Adipocyte (in vitro differentiated cells): ENCODE measurements at regions not wholly inside any gene's neighbourhood (a gene's known extent, or its start where the extent isn't known, plus 50 kb on each side); places are given as distances from the start of the nearest gene placed in this dataset.
A peak's percentile ranks its signal among the peaks of the same experiment; 100 is the strongest.
"Not testable (repeated sequence)": the region's sequence is repeated elsewhere in the genome, so short reads cannot be mapped to it uniquely, and the experiment has no call there.

Experiments used
- DNase-seq: peaks from one replicate; pipeline ENCODE4 v3.0.0-alpha.2; 2015; ENCODE audit warnings: low read depth
- H3K27me3 ChIP-seq: replicated peaks from 2 replicates; pipeline ENCODE4 v1.7.0; 2013; ENCODE audit warnings: mild to moderate bottlenecking, low read length, moderate library complexity; ENCODE audit not compliant: control insufficient read depth, insufficient read depth
- H3K36me3 ChIP-seq: 2 replicates; pipeline ENCODE4 v1.7.0; 2013; ENCODE audit warnings: low read length, mild to moderate bottlenecking, moderate library complexity; ENCODE audit not compliant: control insufficient read depth, insufficient read depth, severe bottlenecking
- H3K4me1 ChIP-seq: 2 replicates; pipeline ENCODE4 v1.7.0; 2013; ENCODE audit warnings: mild to moderate bottlenecking, low read length, moderate library complexity; ENCODE audit not compliant: control insufficient read depth, insufficient read depth
- H3K4me3 ChIP-seq: 2 replicates; pipeline ENCODE4 v1.7.0; 2013; ENCODE audit warnings: mild to moderate bottlenecking, low read length, moderate library complexity
- H3K9ac ChIP-seq: 2 replicates; pipeline ENCODE4 v1.7.0; 2013; ENCODE audit warnings: mild to moderate bottlenecking, low read length, moderate library complexity
- H3K9me3 ChIP-seq: 2 replicates; pipeline ENCODE4 v1.7.0; 2013; ENCODE audit warnings: mild to moderate bottlenecking, low read length, moderate library complexity; ENCODE audit not compliant: control insufficient read depth

- peak; percentile 59 for DNase-seq
- Histone ChIP-seq H3K9me3 (no peaks in the 10 kb centered on the region), H3K9ac (no peak overlapping the region), H3K4me1 (peaks cover 49% of the 10 kb centered on the region), H3K4me3 (no peak overlapping the region), H3K36me3 (no peaks in the 10 kb centered on the region), H3K27me3 (no peaks in the 10 kb centered on the region)
Measured at GRCh38 chr5:164235300-164235891, 730.0 kb downstream of the MAT2B start.

- H3K9ac ChIP-seq = no peak overlapping the region
- DNase-seq = peak; percentile 32
- H3K36me3 ChIP-seq = no peaks in the 10 kb centered on the region
- peaks cover 49% of the 10 kb centered on the region for H3K4me1 ChIP-seq
- H3K27me3 ChIP-seq = no peaks in the 10 kb centered on the region
- H3K4me3 ChIP-seq = no peak overlapping the region
- no peaks in the 10 kb centered on the region for H3K9me3 ChIP-seq
Measured at GRCh38 chr5:164237486-164237885, 732.1 kb downstream of the MAT2B start.

GRCh38 chr5:164251781-164252180 is 746.4 kb downstream of the MAT2B start:
- not testable (repeated sequence) for H3K9me3 ChIP-seq, H3K4me3 ChIP-seq, H3K4me1 ChIP-seq, H3K36me3 ChIP-seq, DNase-seq, H3K27me3 ChIP-seq, H3K9ac ChIP-seq

DNA sequence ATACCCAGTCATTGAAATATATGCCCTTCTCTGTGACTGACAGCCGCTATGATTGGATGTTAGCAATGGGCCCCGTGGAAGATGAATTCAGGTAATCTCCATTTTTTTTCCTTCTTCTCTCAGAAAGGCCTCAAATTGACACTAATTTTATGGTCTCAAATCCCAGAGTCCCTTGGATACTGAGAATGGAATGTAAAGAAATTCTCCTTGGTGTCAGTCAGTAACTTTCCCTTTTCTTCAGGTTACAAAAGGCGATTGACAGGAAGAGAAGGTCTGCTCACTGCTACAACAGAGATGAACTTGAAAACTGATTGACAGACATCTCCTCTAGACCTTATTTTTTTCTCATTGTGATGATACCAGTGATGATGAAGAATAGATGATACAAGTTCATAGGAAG is 748.3 kb downstream of the MAT2B start:
- H3K4me3 ChIP-seq = no peak overlapping the region
- no peaks in the 10 kb centered on the region for H3K27me3 ChIP-seq
- H3K9me3 ChIP-seq = no peaks in the 10 kb centered on the region
- no peak for DNase-seq
- H3K36me3 ChIP-seq = no peaks in the 10 kb centered on the region
- no peak overlapping the region for H3K9ac ChIP-seq
- H3K4me1 ChIP-seq = no peaks in the 10 kb centered on the region

DNA sequence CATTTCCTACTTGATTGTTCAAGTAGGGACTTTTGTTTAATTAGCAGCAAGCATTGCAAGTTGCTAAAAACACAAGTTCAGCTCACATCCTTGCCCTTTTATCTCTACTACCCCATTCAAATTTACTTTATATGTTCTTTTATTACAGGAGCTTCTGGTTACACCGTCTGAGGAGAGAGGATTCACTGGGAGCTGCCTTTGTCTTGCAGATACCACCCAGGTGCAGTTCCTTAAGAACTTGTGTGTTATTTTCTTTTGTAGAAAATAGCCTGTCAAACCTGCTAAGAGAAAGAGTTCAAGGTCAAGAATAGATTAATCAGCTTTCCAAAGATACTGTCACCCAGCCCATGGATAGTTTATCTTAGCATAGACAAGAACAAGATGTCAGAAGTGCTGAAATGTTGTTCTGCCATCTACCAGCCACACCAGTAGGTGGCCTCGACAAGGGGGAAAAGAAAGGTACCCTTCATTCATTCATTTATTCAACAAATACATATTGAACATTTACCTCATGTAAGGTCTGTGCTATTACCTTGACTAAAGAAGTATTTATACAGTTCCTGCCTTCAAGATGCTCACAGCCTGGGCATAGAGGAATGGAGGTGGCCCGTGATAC is 750.3 kb downstream of the MAT2B start:
- H3K27me3 ChIP-seq = no peaks in the 10 kb centered on the region
- no peak for DNase-seq

DNA sequence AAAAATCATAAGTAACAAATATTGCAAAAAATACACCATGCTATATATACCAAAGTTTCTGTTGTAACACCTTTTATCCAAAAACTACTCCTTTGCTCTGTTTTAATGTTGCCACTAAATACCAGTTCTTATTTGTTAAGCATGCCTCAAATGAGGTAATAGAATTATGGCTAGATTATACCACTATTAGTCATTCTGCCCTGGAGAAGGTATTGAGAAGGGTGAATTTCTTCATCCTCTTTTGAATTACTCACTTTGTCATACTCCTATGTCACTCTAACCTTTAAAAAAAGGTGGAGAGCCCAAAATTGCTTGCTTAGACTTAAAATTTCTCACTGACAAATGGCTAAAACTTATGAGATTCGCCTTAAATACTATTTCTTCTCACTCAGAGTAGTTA is 750.9 kb downstream of the MAT2B start:
- H3K9ac ChIP-seq = no peak overlapping the region
- no peak overlapping the region for H3K4me3 ChIP-seq

More for the DNA sequence above, 750.3 kb downstream of the MAT2B start:
- H3K9me3 ChIP-seq = no peaks in the 10 kb centered on the region
- no peaks in the 10 kb centered on the region for H3K4me1 ChIP-seq
- no peak overlapping the region for H3K9ac ChIP-seq
- H3K36me3 ChIP-seq = no peaks in the 10 kb centered on the region
- H3K4me3 ChIP-seq = no peak overlapping the region

DNA sequence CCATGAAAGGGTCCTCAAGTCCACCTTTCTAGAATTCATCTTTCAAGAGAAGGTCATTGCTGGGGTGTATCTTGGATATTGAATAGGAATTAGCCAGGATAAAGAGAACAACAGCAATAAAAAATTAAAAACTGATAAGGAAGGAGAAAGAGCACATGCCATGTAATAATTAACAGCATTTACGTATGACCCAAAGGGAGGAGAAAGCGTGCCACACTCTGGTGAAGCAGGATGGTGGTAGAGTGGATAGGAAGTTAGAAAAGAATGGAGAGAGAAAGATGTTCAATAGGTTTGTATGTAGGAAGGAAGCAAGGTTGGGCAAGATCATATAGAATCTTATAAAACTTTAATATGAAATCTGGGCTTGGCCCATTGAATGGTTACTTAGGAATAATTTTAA is 751.5 kb downstream of the MAT2B start:
- Histone ChIP-seq H3K27me3 (no peaks in the 10 kb centered on the region), H3K4me1 (no peaks in the 10 kb centered on the region), H3K9ac (no peak overlapping the region)

More for the DNA sequence above, 750.9 kb downstream of the MAT2B start:
- no peaks in the 10 kb centered on the region for H3K36me3 ChIP-seq
- no peaks in the 10 kb centered on the region for H3K27me3 ChIP-seq
- DNase-seq = peak; percentile 28
- H3K4me1 ChIP-seq = no peaks in the 10 kb centered on the region
- H3K9me3 ChIP-seq = no peaks in the 10 kb centered on the region

GRCh38 chr5:164265566-164265965 is 760.1 kb downstream of the MAT2B start:
- H3K9me3 ChIP-seq = peaks cover 18% of the 10 kb centered on the region
- no peaks in the 10 kb centered on the region for H3K4me1 ChIP-seq
- no peaks in the 10 kb centered on the region for H3K27me3 ChIP-seq
- H3K4me3 ChIP-seq = no peak overlapping the region
- no peaks in the 10 kb centered on the region for H3K36me3 ChIP-seq
- peak; percentile 10 for DNase-seq
- H3K9ac ChIP-seq = no peak overlapping the region

More for the DNA sequence above, 751.5 kb downstream of the MAT2B start:
- no peak for DNase-seq
- H3K36me3 ChIP-seq = no peaks in the 10 kb centered on the region
- no peaks in the 10 kb centered on the region for H3K9me3 ChIP-seq
- H3K4me3 ChIP-seq = no peak overlapping the region

DNA sequence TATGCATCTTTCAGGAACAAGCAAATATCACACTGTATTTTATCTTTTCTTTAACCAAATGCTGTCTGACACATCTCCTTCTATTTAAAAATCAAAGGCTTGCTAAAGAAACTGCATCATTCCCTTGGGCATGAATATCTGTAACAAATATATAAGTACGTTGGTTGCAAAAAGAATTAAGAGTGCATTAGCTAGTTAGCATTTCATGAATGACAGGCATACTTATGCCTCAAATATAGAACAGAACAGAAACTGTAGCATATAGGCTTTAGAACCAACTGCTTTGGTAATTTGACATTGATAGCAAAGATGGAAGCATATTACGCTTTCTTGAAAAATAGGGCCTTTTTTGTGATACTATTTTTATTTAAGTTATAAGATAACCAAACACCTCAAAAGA is 761.2 kb downstream of the MAT2B start:
- Histone ChIP-seq H3K27me3 (no peaks in the 10 kb centered on the region), H3K36me3 (no peaks in the 10 kb centered on the region), H3K4me3 (no peak overlapping the region), H3K9me3 (peaks cover 18% of the 10 kb centered on the region), H3K9ac (no peak overlapping the region), H3K4me1 (no peaks in the 10 kb centered on the region)
- DNase-seq = no peak

- H3K9me3 ChIP-seq = no peaks in the 10 kb centered on the region
- DNase-seq = no peak
- no peaks in the 10 kb centered on the region for H3K36me3 ChIP-seq
- H3K9ac ChIP-seq = no peak overlapping the region
- no peaks in the 10 kb centered on the region for H3K4me1 ChIP-seq
- no peaks in the 10 kb centered on the region for H3K27me3 ChIP-seq
- no peak overlapping the region for H3K4me3 ChIP-seq
Measured at GRCh38 chr5:164277720-164278119, 772.3 kb downstream of the MAT2B start.

- H3K9me3 ChIP-seq = peaks cover 3% of the 10 kb centered on the region
- no peaks in the 10 kb centered on the region for H3K4me1 ChIP-seq
- H3K4me3 ChIP-seq = no peak overlapping the region
- H3K9ac ChIP-seq = no peak overlapping the region
- DNase-seq = no peak
- no peaks in the 10 kb centered on the region for H3K36me3 ChIP-seq
- H3K27me3 ChIP-seq = no peaks in the 10 kb centered on the region
Measured at GRCh38 chr5:164289526-164289925, 784.1 kb downstream of the MAT2B start.
